ENCODE measurements at regions not wholly inside any gene's neighbourhood (a gene's known extent, or its start where the extent isn't known, plus 50 kb on each side); places are given as distances from the start of the nearest gene placed in this dataset.

DNA sequence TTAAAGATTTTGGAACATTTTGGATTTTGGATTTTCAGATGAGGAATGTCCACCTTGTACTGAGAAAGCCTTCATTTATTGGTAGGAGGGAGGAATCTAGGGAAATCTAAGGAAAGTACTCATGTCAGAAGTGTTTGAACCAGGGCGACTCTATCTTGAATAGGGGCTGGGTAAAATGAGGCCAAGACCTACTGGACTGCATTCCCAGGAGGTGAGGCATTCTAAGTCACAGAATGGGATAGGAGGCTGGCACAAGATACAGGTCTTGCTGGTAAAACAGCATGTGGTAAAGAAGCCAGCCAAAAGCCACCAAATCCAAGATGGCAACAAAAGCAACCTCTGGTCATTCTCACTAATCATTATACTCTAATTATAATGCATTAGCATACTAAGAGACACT lies 118.9 kb downstream of the MXRA5 start (continued):
- TF ChIP-seq, protein P1, sequence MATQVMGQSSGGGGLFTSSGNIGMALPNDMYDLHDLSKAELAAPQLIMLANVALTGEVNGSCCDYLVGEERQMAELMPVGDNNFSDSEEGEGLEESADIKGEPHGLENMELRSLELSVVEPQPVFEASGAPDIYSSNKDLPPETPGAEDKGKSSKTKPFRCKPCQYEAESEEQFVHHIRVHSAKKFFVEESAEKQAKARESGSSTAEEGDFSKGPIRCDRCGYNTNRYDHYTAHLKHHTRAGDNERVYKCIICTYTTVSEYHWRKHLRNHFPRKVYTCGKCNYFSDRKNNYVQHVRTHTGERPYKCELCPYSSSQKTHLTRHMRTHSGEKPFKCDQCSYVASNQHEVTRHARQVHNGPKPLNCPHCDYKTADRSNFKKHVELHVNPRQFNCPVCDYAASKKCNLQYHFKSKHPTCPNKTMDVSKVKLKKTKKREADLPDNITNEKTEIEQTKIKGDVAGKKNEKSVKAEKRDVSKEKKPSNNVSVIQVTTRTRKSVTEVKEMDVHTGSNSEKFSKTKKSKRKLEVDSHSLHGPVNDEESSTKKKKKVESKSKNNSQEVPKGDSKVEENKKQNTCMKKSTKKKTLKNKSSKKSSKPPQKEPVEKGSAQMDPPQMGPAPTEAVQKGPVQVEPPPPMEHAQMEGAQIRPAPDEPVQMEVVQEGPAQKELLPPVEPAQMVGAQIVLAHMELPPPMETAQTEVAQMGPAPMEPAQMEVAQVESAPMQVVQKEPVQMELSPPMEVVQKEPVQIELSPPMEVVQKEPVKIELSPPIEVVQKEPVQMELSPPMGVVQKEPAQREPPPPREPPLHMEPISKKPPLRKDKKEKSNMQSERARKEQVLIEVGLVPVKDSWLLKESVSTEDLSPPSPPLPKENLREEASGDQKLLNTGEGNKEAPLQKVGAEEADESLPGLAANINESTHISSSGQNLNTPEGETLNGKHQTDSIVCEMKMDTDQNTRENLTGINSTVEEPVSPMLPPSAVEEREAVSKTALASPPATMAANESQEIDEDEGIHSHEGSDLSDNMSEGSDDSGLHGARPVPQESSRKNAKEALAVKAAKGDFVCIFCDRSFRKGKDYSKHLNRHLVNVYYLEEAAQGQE (IDR thresholded peaks at IDR 0.05; ENCODE audit: low read depth, low read length) = no peak
- TF ChIP-seq SIN3A (IDR thresholded peaks at IDR 0.05; ENCODE audit: borderline replicate concordance, low read depth, low read length) (no peak), SMC3 (IDR thresholded peaks at IDR 0.05; ENCODE audit: low read depth, low read length) (no peak)

DNA sequence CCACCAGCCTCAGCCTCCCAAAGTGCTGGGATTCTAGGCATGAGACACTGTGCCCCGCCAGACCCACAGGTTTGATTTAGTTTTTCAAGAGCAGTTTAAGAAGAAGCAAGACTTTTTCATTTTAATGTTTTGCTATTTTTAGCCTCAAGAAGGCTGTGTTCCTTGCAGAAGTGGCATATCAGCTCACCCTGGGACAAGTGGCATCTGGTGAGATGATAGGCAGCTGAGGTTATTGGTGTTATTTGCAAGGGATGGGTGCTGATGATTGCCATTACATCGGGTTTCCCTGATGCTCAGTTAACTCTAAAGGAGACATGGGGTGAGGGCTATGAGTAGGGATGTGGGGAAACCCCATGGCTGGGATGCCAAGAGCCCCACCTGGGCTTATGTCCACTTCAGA lies 120.4 kb downstream of the MXRA5 start:
- no peaks in the 10 kb centered on the region for H3K4me1 ChIP-seq (ENCODE audit: control insufficient read depth in 1 of 2, insufficient read depth in 2 of 2, low read depth in 1 of 2, low read length in 1 of 2)
- H3K79me2 ChIP-seq (ENCODE audit: insufficient read depth) = no peaks in the 10 kb centered on the region
- H3K36me3 ChIP-seq (replicated peaks in 1 of 2; ENCODE audit: control insufficient read depth in 1 of 2, insufficient read depth in 2 of 2, low read length in 1 of 2) = no peaks in the 10 kb centered on the region
- no peaks in the 10 kb centered on the region for H3K27me3 ChIP-seq (ENCODE audit: insufficient read depth)
- no peak for DNase-seq
- H3K9me2 ChIP-seq = no peaks in the 10 kb centered on the region
- TF ChIP-seq, protein P2, sequence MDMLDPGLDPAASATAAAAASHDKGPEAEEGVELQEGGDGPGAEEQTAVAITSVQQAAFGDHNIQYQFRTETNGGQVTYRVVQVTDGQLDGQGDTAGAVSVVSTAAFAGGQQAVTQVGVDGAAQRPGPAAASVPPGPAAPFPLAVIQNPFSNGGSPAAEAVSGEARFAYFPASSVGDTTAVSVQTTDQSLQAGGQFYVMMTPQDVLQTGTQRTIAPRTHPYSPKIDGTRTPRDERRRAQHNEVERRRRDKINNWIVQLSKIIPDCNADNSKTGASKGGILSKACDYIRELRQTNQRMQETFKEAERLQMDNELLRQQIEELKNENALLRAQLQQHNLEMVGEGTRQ (IDR thresholded peaks at IDR 0.05; ENCODE audit: borderline replicate concordance, low read depth, low read length) = no peak
- TF ChIP-seq NRF1 (IDR thresholded peaks at IDR 0.05; ENCODE audit: low read depth, low read length) (no peak), FOXJ3 (CRISPR knock-in tag; IDR thresholded peaks at IDR 0.05) (no peak), FOSL2 (IDR thresholded peaks at IDR 0.05; ENCODE audit: borderline replicate concordance, low read depth) (no peak), RCOR1 (IDR thresholded peaks at IDR 0.05; ENCODE audit: low read length) (no peak), FOXM1 (IDR thresholded peaks at IDR 0.05; ENCODE audit: low read depth) (no peak), TEAD4 (IDR thresholded peaks at IDR 0.05; ENCODE audit: borderline replicate concordance, insufficient read depth) (no peak), RFX5 (IDR thresholded peaks at IDR 0.05; ENCODE audit: low read length) (no peak), SMC3 (IDR thresholded peaks at IDR 0.05; ENCODE audit: low read depth, low read length) (no peak), YY1 (IDR thresholded peaks at IDR 0.05; ENCODE audit: low read depth) (no peak), NFIC (IDR thresholded peaks at IDR 0.05; ENCODE audit: borderline replicate concordance) (no peak)
- TF ChIP-seq, protein P3, sequence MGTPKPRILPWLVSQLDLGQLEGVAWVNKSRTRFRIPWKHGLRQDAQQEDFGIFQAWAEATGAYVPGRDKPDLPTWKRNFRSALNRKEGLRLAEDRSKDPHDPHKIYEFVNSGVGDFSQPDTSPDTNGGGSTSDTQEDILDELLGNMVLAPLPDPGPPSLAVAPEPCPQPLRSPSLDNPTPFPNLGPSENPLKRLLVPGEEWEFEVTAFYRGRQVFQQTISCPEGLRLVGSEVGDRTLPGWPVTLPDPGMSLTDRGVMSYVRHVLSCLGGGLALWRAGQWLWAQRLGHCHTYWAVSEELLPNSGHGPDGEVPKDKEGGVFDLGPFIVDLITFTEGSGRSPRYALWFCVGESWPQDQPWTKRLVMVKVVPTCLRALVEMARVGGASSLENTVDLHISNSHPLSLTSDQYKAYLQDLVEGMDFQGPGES (IDR thresholded peaks at IDR 0.05; ENCODE audit: low read depth, low read length) = no peak
- no peak overlapping the region for H3K27ac ChIP-seq (ENCODE audit: low read depth in 2 of 2, low read length in 1 of 2)
- no peak overlapping the region for H3K4me3 ChIP-seq (ENCODE audit: low read depth in 2 of 2, low read length in 1 of 2)
- H3K4me2 ChIP-seq = no peak overlapping the region
- H3F3A ChIP-seq (replicated peaks; ENCODE audit: insufficient read depth) = no peaks in the 10 kb centered on the region
- no peak overlapping the region for H2AFZ ChIP-seq (ENCODE audit: low read depth)
- H3K9ac ChIP-seq = no peak overlapping the region
- H4K20me1 ChIP-seq (ENCODE audit: insufficient read depth) = no peaks in the 10 kb centered on the region
- CTCF ChIA-PET = no interaction called here
- POLR2A ChIA-PET = no interaction called here
- WGBS (ENCODE audit: low lambda C conversion rate) = 10% methylated on average over 2 of the region's 2 CpGs
- H3K9me3 ChIP-seq = no peaks in the 10 kb centered on the region

Measured in SK-N-SH (cell line).